ENCODE measurements at regions not wholly inside any gene's neighbourhood (a gene's known extent, or its start where the extent isn't known, plus 50 kb on each side); places are given as distances from the start of the nearest gene placed in this dataset.

DNA sequence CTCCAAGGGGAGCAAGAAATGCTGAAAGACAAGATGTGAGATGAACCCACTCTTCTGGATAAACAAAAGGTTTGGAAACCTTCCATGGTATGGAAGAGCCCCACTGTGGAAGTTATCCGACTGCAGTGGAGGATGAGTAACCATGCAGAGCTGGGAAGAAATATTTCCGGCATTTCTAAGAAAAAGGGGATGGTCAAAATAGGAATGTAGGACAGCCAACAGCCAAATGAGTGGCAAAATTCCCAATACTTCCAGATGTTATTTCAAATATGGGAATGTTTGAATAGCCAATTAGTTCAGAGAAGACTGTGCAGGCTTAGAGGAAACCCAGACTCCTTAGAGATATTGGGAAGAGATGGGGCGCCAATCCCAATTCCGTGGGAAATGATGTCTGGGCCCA, 246.8 kb downstream of the RAD51AP2 start:
- no peak for TF ChIP-seq EP300 (IDR thresholded peaks at IDR 0.05; ENCODE audit: borderline replicate concordance in 1 of 2, control insufficient read depth in 1 of 2, low read depth in 2 of 2, low read length in 2 of 2)
- TF ChIP-seq SRF (IDR thresholded peaks at IDR 0.05; ENCODE audit: low read depth in 2 of 2, low read length in 2 of 2): no peak
- no peak for TF ChIP-seq ETV6 (conservative IDR thresholded peaks at IDR 0.05 in 1 of 2, IDR thresholded peaks at IDR 0.05 in 1 of 2; ENCODE audit: borderline replicate concordance in 1 of 2, low read depth in 1 of 2)
- TF ChIP-seq ZNF274 (IDR thresholded peaks at IDR 0.05; ENCODE audit: insufficient read depth, insufficient read length): no peak
- TF ChIP-seq CHD4 (IDR thresholded peaks at IDR 0.05): no peak
- TF ChIP-seq, protein P1, sequence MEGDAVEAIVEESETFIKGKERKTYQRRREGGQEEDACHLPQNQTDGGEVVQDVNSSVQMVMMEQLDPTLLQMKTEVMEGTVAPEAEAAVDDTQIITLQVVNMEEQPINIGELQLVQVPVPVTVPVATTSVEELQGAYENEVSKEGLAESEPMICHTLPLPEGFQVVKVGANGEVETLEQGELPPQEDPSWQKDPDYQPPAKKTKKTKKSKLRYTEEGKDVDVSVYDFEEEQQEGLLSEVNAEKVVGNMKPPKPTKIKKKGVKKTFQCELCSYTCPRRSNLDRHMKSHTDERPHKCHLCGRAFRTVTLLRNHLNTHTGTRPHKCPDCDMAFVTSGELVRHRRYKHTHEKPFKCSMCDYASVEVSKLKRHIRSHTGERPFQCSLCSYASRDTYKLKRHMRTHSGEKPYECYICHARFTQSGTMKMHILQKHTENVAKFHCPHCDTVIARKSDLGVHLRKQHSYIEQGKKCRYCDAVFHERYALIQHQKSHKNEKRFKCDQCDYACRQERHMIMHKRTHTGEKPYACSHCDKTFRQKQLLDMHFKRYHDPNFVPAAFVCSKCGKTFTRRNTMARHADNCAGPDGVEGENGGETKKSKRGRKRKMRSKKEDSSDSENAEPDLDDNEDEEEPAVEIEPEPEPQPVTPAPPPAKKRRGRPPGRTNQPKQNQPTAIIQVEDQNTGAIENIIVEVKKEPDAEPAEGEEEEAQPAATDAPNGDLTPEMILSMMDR (IDR thresholded peaks at IDR 0.05 in 2 of 3, conservative IDR thresholded peaks at IDR 0.05 in 1 of 3; ENCODE audit: control insufficient read depth in 2 of 3, extremely low read depth in 1 of 3, insufficient read depth in 1 of 3, low read depth in 3 of 3, low read length in 3 of 3): no peak
- TF ChIP-seq, protein P2, sequence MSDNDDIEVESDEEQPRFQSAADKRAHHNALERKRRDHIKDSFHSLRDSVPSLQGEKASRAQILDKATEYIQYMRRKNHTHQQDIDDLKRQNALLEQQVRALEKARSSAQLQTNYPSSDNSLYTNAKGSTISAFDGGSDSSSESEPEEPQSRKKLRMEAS (IDR thresholded peaks at IDR 0.05; ENCODE audit: low read depth, low read length): no peak
- no peak for TF ChIP-seq POLR2A (IDR thresholded peaks at IDR 0.05; ENCODE audit: low read depth, low read length)
- TF ChIP-seq TAF1 (IDR thresholded peaks at IDR 0.05; ENCODE audit: borderline replicate concordance, low read depth, low read length): no peak
- no peak for TF ChIP-seq RFX5 (IDR thresholded peaks at IDR 0.05; ENCODE audit: low read depth, low read length)
